ENCODE measurements at regions not wholly inside any gene's neighbourhood (a gene's known extent, or its start where the extent isn't known, plus 50 kb on each side); places are given as distances from the start of the nearest gene placed in this dataset.
A peak's percentile ranks its signal among the peaks of the same experiment; 100 is the strongest.

DNA sequence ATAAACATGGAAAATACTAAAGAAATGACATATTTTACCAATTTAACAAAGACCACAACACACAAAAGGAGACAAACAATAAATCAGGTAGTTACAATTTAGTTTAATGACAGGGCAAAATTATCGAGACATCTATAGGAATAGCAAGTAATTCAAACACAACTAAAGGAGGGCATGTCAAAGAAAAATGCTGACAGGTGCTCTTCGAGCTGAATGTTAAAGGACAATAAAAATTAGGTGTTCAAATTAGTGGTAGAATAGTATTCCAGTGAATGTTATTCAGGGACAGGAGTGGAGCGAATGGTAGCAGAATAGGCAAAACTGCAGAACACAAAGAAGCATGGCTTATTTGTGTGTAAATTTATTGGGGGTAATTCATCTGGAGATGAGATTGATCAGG is 1004.3 kb upstream of the FBXO33 start:
- TF ChIP-seq POLR2A (IDR thresholded peaks at IDR 0.05; ENCODE audit: low read depth, low read length), result no peak
- FAIRE-seq (no peak), DNase-seq (ENCODE audit: insufficient read length, low spot score) (no peak)

DNA sequence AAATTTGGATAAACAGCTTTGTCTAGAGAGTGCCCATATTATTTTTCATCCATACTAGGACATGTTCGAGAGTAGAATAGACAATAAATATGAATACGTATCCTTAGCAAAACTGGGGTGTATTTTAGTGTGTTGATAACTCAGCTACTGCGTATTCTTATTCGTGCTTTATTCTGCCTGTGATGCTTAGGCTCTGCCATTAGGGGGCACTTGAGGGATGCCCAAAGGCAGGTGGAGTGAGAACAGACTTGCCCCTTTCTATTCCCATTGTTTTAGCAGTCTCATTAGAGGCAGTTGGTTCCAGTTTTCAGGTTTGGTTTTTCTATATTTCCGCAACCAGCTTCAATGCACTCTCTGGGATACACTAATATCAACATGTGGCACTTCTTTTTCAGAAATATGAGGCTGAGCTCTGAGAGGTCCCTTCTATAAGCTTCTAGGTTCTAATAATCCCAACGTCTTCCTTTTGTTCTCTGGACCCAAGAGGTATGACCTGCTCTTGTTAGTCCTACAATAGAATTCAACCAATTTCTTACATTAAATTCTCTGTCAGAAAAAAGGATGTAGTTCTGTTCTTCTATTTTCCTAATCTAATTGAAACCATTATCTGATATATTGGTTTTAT is 985.7 kb upstream of the FBXO33 start:
- TF ChIP-seq POLR2A (IDR thresholded peaks at IDR 0.05; ENCODE audit: low read depth, low read length), result no peak
- peak; percentile 75 for FAIRE-seq
- peak; percentile 9 for DNase-seq (ENCODE audit: insufficient read length, low spot score)

DNA sequence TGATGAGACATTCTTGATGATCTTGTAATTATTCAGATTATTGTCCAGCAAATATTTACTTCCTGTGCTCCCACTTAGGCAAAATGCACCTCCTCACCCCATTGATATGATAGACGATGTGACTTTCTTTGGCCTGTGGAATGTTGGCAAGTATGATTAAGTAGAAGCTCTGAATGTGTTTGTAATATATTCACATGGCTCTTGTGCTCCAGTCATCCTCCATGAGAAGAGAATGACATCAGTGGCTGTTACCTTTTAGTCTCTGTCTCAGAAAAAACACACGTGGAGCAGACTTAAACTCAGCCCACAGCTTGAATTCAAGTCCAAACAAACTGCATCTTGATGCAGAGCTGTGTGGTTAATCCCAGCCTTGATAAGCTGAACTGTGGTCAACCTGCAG is 984.3 kb upstream of the FBXO33 start:
- TF ChIP-seq POLR2A (IDR thresholded peaks at IDR 0.05; ENCODE audit: low read depth, low read length), result no peak
- DNase-seq (ENCODE audit: insufficient read length, low spot score) (no peak), FAIRE-seq (no peak)

DNA sequence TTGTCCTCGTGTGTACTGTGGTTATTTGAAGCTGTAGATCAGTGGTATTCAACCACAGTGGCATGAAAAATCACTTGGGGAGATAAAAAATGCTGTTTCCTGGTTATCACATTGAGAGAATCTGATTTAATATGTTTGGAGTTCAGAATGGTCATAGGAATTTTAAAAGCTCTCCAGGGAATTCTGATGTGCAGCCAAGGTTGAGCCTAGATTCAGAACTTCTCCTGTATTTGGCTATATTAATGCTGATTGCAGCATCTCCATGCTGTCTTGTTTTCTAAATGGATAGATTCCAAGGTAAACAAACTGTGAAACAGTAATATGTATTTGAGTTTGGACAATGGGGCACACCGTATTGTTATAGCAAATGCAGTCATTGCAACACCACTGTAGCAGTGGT is 982.2 kb upstream of the FBXO33 start:
- TF ChIP-seq POLR2A (IDR thresholded peaks at IDR 0.05; ENCODE audit: low read depth, low read length), result no peak
- DNase-seq (ENCODE audit: insufficient read length, low spot score), result no peak
- no peak for FAIRE-seq

DNA sequence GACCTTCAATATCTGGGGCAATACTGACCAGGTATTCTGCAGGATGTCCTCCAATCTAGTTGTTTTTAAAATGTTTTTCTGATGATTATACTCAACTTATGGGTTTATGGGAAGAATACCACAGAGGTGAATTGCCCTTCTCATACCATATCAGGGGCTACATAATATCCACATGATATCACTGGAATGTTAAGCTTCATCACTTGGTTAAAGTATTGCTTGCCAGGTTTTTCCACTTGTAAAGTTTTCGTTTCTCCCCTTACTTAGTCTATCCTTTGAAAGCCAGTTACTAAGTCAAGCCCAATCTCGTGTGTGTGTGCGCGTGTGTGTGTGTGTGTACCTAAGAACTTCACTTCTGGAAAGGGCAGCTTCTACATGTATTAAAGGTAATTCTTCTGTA is 980.9 kb upstream of the FBXO33 start:
- FAIRE-seq (no peak), DNase-seq (ENCODE audit: insufficient read length, low spot score) (no peak)
- TF ChIP-seq POLR2A (IDR thresholded peaks at IDR 0.05; ENCODE audit: low read depth, low read length), result no peak

DNA sequence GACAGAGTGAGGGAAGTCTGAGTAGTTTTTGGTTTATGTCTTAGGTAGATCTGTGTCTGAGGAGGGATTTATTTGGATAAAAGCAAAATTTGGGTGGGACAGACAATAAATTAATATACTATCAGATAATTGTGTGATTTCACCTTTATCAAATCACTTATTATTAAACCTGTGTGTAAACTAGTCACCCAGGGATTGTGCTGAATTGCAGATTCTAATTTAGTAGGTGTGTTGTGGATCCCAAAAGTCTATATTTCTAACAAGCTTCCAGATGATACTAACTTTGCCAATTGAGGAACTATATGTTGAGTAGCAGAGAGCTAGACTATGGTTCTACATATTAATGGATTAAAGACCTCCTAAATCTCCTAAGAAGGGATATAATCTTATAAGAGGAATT is 978.5 kb upstream of the FBXO33 start:
- no peak for FAIRE-seq

DNA sequence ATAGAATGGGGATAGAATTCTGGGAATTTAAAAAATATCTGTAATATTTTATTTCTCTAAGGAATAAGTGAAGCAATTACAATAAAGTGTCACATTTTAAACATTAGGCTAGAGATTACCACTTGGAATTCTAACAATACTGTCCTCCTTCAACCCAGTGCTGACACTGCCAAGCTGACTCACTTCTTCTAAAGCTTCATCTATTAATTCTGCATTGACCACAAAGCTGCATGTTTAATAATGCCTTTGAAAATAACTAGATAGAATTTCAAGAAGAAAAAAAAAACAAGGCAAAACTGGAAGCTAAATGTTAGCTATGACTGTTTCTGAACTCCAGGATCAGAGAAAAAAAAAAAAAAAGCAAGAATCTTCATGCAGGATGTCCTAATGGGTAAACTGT is 970.7 kb upstream of the FBXO33 start:
- FAIRE-seq (no peak), DNase-seq (ENCODE audit: insufficient read length, low spot score) (no peak)
- TF ChIP-seq POLR2A (IDR thresholded peaks at IDR 0.05; ENCODE audit: low read depth, low read length), result no peak

More for the DNA sequence above, 978.5 kb upstream of the FBXO33 start:
- no peak for TF ChIP-seq POLR2A (IDR thresholded peaks at IDR 0.05; ENCODE audit: low read depth, low read length)
- DNase-seq (ENCODE audit: insufficient read length, low spot score), result no peak

DNA sequence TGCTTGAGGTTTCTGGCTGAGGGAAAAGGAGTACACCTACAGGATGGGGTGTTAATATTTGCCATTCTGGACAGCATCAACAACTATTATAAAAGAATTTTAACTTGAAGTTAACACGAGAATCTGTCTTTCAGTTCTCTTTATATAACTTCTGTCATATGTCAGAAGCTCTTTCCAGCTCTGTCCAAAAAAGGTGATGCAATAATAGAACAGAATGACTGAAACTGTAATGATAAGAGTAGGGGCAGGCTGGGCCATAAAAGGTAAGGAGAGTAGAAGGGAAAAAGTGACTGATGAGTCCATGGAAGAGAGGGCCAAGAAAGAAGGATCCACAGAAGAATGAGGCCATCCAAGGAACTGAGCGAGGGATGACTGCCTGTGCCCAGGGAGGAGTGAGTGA is 966.7 kb upstream of the FBXO33 start:
- TF ChIP-seq POLR2A (IDR thresholded peaks at IDR 0.05; ENCODE audit: low read depth, low read length), result no peak
- DNase-seq (ENCODE audit: insufficient read length, low spot score), result no peak
- no peak for FAIRE-seq

DNA sequence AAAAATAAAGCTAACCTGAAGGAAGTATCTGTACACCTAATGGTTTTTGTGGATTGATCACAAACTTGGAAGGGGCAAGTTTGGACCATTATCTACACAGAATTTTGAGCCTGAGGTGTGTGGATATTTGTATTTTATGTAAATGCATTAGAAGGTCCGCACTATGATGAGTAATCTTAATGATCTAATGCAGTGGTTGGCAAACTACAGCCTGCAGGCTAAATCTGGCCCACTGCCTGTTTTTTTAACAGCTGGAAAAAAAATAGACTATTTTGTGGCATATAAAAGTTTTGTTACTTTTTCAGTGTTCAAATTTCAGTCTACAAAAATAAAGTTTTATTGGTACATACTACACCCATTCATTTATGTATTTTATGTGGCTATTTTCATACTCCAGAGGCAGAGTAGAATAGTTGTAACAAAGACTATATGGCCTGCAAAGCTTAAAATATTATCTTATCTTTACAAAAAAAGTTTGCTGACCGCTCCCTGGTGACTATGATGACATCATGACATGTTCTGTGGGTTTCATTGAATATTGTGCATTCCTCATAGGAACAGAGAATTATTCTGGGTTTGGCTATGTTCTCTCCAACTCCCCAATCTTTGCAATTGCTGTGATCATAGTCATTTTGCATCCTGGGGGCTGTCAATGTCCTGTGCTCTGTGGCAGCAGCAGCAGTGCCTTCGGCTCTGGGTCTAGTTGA is 962.6 kb upstream of the FBXO33 start:
- TF ChIP-seq POLR2A (IDR thresholded peaks at IDR 0.05; ENCODE audit: low read depth, low read length), result no peak
- DNase-seq (ENCODE audit: insufficient read length, low spot score) (no peak), FAIRE-seq (no peak)

DNA sequence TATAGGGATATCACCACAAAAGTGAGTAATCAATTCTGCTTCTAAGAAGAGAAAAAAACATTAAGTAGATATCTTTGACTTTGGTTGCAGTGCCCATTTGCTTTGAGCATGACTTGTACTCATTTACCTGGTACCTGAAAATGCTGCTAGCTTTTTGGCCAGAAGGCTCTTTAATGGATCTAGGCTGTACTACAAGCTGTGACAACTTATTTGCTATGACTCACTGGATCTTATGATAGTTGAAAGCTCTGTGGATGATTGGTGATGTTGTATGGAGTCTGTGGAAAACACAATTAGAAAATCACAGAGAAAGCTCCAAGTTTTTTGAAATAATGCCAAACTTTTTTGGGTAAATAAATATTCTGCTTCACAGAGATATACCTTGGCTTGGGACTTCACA is 960.9 kb upstream of the FBXO33 start:
- FAIRE-seq, result no peak
- TF ChIP-seq POLR2A (IDR thresholded peaks at IDR 0.05; ENCODE audit: low read depth, low read length), result no peak
- no peak for DNase-seq (ENCODE audit: insufficient read length, low spot score)

DNA sequence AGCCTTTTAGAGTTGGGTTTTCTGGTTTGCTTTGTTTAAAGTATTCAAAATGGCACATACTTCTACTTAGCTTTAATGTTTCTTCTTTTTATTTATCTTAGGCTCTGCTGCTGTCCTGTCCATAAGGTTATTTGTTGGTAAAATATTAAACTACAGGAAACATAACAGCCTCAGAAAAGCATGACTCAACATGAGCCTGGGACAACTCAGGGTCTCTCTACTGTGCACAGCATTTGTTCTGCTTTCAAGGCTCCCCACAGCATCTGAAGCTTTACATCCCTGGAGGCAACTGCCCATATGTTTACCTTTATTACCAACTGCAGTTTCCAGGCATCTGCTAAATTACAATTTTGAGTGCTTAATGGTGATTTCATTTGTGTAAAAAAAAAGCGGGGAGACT is 954.2 kb upstream of the FBXO33 start:
- TF ChIP-seq POLR2A (IDR thresholded peaks at IDR 0.05; ENCODE audit: low read depth, low read length), result no peak
- DNase-seq (ENCODE audit: insufficient read length, low spot score) (no peak), FAIRE-seq (no peak)

DNA sequence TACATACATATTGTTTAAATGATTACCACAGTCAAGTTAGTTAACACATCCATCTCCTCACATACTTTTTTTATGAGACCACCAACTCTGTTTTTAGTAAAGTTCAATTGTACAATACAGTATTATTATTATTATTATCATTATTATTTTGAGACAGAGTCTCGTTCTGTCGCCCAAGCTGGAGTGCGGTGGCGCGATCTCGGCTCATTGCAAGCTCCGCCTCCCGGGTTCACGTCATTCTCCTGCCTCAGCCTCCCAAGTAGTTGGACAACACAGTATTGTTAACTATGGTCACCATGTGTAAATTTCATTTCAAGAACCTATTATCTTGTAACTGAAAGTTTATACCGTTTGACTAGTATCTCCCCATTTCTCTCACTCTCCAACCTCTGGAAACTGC is 942.0 kb upstream of the FBXO33 start:
- DNase-seq (ENCODE audit: insufficient read length, low spot score) (no peak), FAIRE-seq (no peak)
- no peak for TF ChIP-seq POLR2A (IDR thresholded peaks at IDR 0.05; ENCODE audit: low read depth, low read length)

DNA sequence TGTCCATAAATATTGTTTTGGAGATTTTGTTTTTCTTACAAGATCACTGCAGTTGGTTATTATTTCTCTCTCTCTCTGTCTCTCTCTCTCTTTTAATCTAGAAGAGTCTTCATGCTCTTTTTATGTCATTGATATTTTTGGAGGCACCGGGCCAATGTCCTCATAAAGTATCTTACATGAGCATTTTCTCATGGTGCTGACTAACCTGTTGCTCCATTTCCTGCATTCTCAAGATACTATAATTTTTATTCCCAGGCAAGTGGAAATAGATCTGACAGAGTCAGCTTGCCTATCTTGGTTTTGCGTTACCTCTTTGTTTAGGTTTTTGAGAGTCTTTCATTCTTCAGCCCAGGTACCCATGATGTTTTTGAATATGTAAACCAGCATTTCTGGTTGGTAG is 938.8 kb upstream of the FBXO33 start:
- FAIRE-seq (no peak), DNase-seq (ENCODE audit: insufficient read length, low spot score) (no peak)
- TF ChIP-seq POLR2A (IDR thresholded peaks at IDR 0.05; ENCODE audit: low read depth, low read length), result no peak

DNA sequence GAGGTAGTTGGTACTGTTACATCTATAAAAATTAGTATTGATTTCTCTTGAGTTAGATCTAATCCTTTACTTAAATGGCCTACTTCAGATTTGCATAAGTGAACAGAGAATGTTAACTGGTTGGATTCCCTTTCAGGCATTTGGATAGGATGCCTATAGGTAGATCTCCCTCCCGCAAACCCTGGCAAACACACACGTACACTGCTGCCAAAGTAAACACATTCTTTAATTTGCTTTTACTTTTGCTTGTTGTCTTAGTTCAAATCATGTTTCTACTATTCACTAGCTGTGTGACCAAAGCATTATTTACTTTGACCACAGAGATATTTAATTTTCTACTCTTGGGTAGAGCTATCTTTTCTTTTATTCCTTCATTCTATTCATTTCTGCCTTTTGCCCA is 936.1 kb upstream of the FBXO33 start:
- no peak for DNase-seq (ENCODE audit: insufficient read length, low spot score)

DNA sequence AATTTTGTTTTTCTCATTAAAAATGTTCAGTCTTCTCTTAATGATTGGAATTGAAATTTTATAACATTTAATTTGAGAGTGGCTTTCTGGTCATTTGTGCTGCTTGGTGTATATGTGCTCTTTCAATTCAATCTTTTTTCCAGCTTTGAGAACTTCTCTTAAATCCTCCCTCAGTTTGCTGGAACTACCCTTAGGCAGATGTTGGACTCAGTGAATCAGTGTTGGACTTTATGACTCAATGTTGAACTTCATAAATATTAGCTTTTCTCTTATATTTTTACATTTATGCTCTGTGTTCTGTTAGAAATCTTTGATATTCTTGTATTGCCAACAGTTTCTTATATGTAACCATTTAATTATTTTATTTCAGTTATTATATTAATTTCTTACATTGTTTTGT is 935.5 kb upstream of the FBXO33 start:
- FAIRE-seq (no peak), DNase-seq (ENCODE audit: insufficient read length, low spot score) (no peak)
- TF ChIP-seq POLR2A (IDR thresholded peaks at IDR 0.05; ENCODE audit: low read depth, low read length), result no peak

More for the DNA sequence above, 936.1 kb upstream of the FBXO33 start:
- no peak for FAIRE-seq
- TF ChIP-seq POLR2A (IDR thresholded peaks at IDR 0.05; ENCODE audit: low read depth, low read length), result no peak
